ENCODE measurements at regions not wholly inside any gene's neighbourhood (a gene's known extent, or its start where the extent isn't known, plus 50 kb on each side); places are given as distances from the start of the nearest gene placed in this dataset.

- no peaks in the 10 kb centered on the region for H3K4me1 ChIP-seq (replicated peaks in 1 of 2; ENCODE audit: control insufficient read depth in 2 of 2, insufficient read depth in 2 of 2, low read length in 2 of 2)
- ChIA-PET CTCF (ENCODE audit: low intra/inter-chr PET ratio) (no interaction called here), POLR2A (interaction anchor here (0.6 kb wide), 1 partner anchor 77 kb away, joined by 3 read pairs; no protein-coding TSS in a partner anchor)
- no peaks in the 10 kb centered on the region for H3K36me3 ChIP-seq (ENCODE audit: control insufficient read depth, insufficient read depth, low read length)
- intact Hi-C loops (cut with micrococcal nuclease): no loop called here
- H3K9me1 ChIP-seq (ENCODE audit: control insufficient read depth, insufficient read depth, low read length): no peaks in the 10 kb centered on the region
- no peaks in the 10 kb centered on the region for H4K20me1 ChIP-seq (replicated peaks; ENCODE audit: control insufficient read depth, insufficient read depth, low read length)
- H3K4me3 ChIP-seq: no peak overlapping the region
- ATAC-seq (no peak), DNase-seq (ENCODE audit: extremely low read depth in 1 of 4, low spot score in 3 of 4) (no peak), FAIRE-seq (no peak)
- BruUV-seq (replicated peaks): no TSS peak
- no peak overlapping the region for H3K4me2 ChIP-seq (ENCODE audit: insufficient read depth, low read length)
- WGBS (ENCODE audit: insufficient coverage, low coverage, missing lambda C conversion rate): 0% methylated on average over 3 of the region's 4 CpGs
- in situ Hi-C loops (cut with MboI): no loop called here
- H3K9me3 ChIP-seq (replicated peaks; ENCODE audit: control insufficient read depth, insufficient read depth, low read depth, low read length): no peaks in the 10 kb centered on the region
- H3K9ac ChIP-seq (ENCODE audit: insufficient read depth in 1 of 2, low read depth in 2 of 2, low read length in 2 of 2): no peak overlapping the region
- H3K27ac ChIP-seq (ENCODE audit: extremely low read depth, low read depth, low read length): no peak overlapping the region
- no peaks in the 10 kb centered on the region for H3K79me2 ChIP-seq (ENCODE audit: control insufficient read depth, insufficient read depth, low read length)
- H2AFZ ChIP-seq (ENCODE audit: low read depth, low read length): no peak overlapping the region
- H3K27me3 ChIP-seq (ENCODE audit: control insufficient read depth in 2 of 2, insufficient read depth in 2 of 2, low read length in 2 of 2): no peaks in the 10 kb centered on the region
- TF ChIP-seq ERF (CRISPR knock-in tag; IDR thresholded peaks at IDR 0.05) (no peak), ZNF512 (tag; IDR thresholded peaks at IDR 0.05) (no peak), STAG1 (CRISPR knock-in tag; IDR thresholded peaks at IDR 0.05; ENCODE audit: borderline replicate concordance) (no peak), SMARCC2 (IDR thresholded peaks at IDR 0.05; ENCODE audit: low read depth) (no peak), CBX1 (IDR thresholded peaks at IDR 0.05; ENCODE audit: low read depth) (no peak), RREB1 (CRISPR knock-in tag; IDR thresholded peaks at IDR 0.05) (no peak), HIVEP1 (CRISPR knock-in tag; IDR thresholded peaks at IDR 0.05) (no peak), TGIF2 (CRISPR knock-in tag; IDR thresholded peaks at IDR 0.05) (no peak)
- TF ChIP-seq, protein P1, sequence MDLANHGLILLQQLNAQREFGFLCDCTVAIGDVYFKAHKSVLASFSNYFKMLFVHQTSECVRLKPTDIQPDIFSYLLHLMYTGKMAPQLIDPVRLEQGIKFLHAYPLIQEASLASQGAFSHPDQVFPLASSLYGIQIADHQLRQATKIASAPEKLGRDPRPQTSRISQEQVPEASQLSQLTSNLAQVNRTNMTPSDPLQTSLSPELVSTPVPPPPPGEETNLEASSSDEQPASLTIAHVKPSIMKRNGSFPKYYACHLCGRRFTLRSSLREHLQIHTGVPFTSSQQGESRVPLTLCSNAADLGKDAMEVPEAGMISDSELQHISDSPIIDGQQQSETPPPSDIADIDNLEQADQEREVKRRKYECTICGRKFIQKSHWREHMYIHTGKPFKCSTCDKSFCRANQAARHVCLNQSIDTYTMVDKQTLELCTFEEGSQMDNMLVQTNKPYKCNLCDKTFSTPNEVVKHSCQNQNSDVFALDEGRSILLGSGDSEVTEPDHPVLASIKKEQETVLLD (IDR thresholded peaks at IDR 0.05): no peak
- TF ChIP-seq, protein P2, sequence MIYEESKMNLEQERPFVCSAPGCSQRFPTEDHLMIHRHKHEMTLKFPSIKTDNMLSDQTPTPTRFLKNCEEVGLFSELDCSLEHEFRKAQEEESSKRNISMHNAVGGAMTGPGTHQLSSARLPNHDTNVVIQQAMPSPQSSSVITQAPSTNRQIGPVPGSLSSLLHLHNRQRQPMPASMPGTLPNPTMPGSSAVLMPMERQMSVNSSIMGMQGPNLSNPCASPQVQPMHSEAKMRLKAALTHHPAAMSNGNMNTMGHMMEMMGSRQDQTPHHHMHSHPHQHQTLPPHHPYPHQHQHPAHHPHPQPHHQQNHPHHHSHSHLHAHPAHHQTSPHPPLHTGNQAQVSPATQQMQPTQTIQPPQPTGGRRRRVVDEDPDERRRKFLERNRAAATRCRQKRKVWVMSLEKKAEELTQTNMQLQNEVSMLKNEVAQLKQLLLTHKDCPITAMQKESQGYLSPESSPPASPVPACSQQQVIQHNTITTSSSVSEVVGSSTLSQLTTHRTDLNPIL (CRISPR knock-in tag; IDR thresholded peaks at IDR 0.05): no peak
These were observed 175.5 kb upstream of the PTBP2 start for GRCh38 chr1:96545935-96546656.
